ENCODE measurements at regions not wholly inside any gene's neighbourhood (a gene's known extent, or its start where the extent isn't known, plus 50 kb on each side); places are given as distances from the start of the nearest gene placed in this dataset.

- TF ChIP-seq, protein P1, sequence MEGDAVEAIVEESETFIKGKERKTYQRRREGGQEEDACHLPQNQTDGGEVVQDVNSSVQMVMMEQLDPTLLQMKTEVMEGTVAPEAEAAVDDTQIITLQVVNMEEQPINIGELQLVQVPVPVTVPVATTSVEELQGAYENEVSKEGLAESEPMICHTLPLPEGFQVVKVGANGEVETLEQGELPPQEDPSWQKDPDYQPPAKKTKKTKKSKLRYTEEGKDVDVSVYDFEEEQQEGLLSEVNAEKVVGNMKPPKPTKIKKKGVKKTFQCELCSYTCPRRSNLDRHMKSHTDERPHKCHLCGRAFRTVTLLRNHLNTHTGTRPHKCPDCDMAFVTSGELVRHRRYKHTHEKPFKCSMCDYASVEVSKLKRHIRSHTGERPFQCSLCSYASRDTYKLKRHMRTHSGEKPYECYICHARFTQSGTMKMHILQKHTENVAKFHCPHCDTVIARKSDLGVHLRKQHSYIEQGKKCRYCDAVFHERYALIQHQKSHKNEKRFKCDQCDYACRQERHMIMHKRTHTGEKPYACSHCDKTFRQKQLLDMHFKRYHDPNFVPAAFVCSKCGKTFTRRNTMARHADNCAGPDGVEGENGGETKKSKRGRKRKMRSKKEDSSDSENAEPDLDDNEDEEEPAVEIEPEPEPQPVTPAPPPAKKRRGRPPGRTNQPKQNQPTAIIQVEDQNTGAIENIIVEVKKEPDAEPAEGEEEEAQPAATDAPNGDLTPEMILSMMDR (IDR thresholded peaks at IDR 0.05): no peak
- Histone ChIP-seq H3K27ac (no peak overlapping the region), H3K4me3 (no peak overlapping the region), H3K4me1 (peaks cover 0 to 6% of the 10 kb centered on the region in 2 donors), H3K27me3 (no peaks in the 10 kb centered on the region), H3K36me3 (no peaks in the 10 kb centered on the region), H3K9me3 (no peaks in the 10 kb centered on the region)
- no peak for DNase-seq (ENCODE audit: low spot score)
Measured at GRCh38 chr5:2138896-2139295, 256.2 kb upstream of the IRX4 start.

- no peak for DNase-seq (ENCODE audit: low spot score)
- Histone ChIP-seq H3K27ac (no peak overlapping the region), H3K36me3 (no peaks in the 10 kb centered on the region), H3K4me1 (peaks cover 0 to 6% of the 10 kb centered on the region in 2 donors), H3K4me3 (no peak overlapping the region), H3K9me3 (no peaks in the 10 kb centered on the region), H3K27me3 (no peaks in the 10 kb centered on the region)
- TF ChIP-seq, protein P1 (IDR thresholded peaks at IDR 0.05): no peak
Measured at GRCh38 chr5:2137444-2138050, 254.8 kb upstream of the IRX4 start.

DNA sequence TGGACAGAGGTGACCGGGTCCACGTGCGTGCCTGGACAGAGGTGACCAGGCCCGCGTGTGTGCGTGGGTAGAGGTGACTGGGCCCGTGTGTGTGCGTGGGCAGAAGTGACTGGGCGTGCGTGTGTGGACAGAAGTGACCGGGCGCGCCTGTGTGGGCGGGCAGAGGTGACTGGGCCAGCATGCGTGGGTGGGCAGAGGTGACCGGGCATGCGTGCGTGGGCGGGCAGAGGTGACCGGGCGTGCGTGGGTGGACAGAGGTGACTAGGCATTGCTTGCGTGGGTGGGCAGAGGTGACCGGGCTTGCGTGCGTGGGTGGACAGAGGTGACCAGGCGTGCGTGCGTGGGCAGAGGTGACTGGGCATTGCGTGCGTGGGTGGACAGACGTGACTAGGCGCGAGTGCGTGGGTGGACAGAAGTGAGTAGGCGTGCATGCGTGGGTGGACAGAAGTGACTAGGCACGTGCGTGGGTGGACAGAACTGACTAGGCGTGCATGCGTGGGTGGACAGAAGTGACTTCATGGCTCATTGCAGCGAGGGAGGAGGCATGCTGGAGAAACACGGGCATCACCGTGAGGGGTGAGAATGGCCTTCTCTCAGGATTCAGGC is 254.1 kb upstream of the IRX4 start:
- TF ChIP-seq, protein P1 (IDR thresholded peaks at IDR 0.05): no peak
- H3K9me3 ChIP-seq: no peaks in the 10 kb centered on the region
- H3K27ac ChIP-seq: no peak overlapping the region
- H3K36me3 ChIP-seq: no peaks in the 10 kb centered on the region
- no peak overlapping the region for H3K4me3 ChIP-seq
- DNase-seq (ENCODE audit: low spot score): no peak
- H3K4me1 ChIP-seq: peaks cover 0 to 6% of the 10 kb centered on the region in 2 donors
- H3K27me3 ChIP-seq: no peaks in the 10 kb centered on the region

DNA sequence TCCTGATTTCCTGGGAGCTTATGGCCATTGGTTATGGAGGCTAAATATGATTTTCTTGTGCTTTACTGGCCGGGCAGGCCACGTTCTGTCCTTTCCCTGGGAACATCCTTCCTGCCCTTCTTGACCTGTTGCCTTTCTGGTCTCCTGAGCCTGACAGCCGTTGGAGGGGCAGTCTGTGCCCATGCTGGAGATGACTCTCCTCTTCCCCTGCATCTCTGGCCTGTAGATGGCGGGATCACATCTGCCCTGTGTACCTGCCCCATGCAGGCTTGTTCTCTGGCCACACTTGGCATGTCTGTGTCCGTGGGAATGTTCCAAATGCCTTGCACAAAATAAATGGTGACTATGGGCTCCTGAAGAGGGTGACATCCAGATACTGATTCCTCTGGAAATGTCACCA is 253.1 kb upstream of the IRX4 start:
- Histone ChIP-seq H3K27me3 (no peaks in the 10 kb centered on the region), H3K4me3 (no peak overlapping the region), H3K36me3 (no peaks in the 10 kb centered on the region), H3K4me1 (peaks cover 0 to 6% of the 10 kb centered on the region in 2 donors), H3K9me3 (no peaks in the 10 kb centered on the region), H3K27ac (no peak overlapping the region)
- TF ChIP-seq, protein P1 (IDR thresholded peaks at IDR 0.05): no peak
- no peak for DNase-seq (ENCODE audit: low spot score)

DNA sequence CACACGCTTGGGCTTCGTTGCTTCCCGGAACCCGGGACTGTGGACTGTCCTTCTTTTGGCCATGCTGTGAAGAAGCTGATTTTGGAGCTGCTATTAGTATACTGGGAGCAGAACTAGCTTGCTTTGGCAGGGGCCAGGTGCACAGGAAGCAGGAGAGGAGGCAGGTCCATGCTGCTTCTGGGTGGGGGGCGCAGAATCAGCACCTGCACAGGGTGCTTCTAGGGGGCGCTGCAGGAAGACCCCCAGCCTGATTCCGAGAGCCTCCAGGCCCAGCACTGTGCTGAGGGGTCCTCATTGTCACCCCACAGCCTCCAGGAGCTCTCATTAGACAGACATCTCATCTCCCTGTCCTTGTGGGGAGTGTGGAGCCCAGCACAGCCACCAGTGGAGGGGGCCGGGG is 252.6 kb upstream of the IRX4 start:
- Histone ChIP-seq H3K4me1 (peaks cover 0 to 6% of the 10 kb centered on the region in 2 donors), H3K9me3 (no peaks in the 10 kb centered on the region), H3K4me3 (no peak overlapping the region), H3K27me3 (no peaks in the 10 kb centered on the region), H3K36me3 (no peaks in the 10 kb centered on the region), H3K27ac (no peak overlapping the region)
- TF ChIP-seq, protein P1 (IDR thresholded peaks at IDR 0.05): no peak
- DNase-seq (ENCODE audit: low spot score): no peak
